22Rv1 (cell line): ENCODE measurements at regions not wholly inside any gene's neighbourhood (a gene's known extent, or its start where the extent isn't known, plus 50 kb on each side); places are given as distances from the start of the nearest gene placed in this dataset.

Experiments
- ZFX ChIP-seq: fragments of 450-650 bp; IDR thresholded peaks from 2 replicates; pipeline ENCODE4 v1.6.1; 2017; ENCODE audit warnings: antibody characterized with exemption, borderline replicate concordance
- TF ChIP-seq, protein P1 (sequence below): fragments of 450-650 bp; IDR thresholded peaks from 2 replicates; pipeline ENCODE4 v1.5.1; 2017; ENCODE audit warnings: mild to moderate bottlenecking

DNA sequence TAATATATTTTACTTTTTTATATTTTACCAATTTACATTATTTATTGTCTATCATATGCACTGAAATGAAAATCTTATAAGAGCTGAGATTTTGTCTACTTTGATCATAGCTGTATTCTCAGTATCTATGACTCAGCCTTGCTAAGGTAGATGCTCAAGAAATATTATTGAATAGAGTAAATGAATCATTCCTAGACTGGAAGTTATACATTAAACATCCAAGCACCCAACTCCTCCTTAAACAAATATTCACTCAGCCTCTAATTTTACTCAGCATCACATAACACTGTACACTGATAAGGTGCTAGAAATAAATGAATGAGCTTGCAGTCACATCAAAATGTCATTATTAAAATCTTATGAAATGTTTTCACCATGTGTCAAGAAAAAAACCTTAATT, 1424.9 kb downstream of the LRFN5 start:
- TF ChIP-seq, protein P1, sequence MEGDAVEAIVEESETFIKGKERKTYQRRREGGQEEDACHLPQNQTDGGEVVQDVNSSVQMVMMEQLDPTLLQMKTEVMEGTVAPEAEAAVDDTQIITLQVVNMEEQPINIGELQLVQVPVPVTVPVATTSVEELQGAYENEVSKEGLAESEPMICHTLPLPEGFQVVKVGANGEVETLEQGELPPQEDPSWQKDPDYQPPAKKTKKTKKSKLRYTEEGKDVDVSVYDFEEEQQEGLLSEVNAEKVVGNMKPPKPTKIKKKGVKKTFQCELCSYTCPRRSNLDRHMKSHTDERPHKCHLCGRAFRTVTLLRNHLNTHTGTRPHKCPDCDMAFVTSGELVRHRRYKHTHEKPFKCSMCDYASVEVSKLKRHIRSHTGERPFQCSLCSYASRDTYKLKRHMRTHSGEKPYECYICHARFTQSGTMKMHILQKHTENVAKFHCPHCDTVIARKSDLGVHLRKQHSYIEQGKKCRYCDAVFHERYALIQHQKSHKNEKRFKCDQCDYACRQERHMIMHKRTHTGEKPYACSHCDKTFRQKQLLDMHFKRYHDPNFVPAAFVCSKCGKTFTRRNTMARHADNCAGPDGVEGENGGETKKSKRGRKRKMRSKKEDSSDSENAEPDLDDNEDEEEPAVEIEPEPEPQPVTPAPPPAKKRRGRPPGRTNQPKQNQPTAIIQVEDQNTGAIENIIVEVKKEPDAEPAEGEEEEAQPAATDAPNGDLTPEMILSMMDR = no peak
- TF ChIP-seq ZFX = no peak
